HUES48 (cell line): ENCODE measurements at regions not wholly inside any gene's neighbourhood (a gene's known extent, or its start where the extent isn't known, plus 50 kb on each side); places are given as distances from the start of the nearest gene placed in this dataset.
"Not testable (repeated sequence)": the region's sequence is repeated elsewhere in the genome, so short reads cannot be mapped to it uniquely, and the experiment has no call there.

ENCODE experiments used
- H3K27ac ChIP-seq: one replicate; pipeline ENCODE4 v1.7.0; 2013; ENCODE audit warnings: low read depth, low read length, inconsistent platforms
- H3K27me3 ChIP-seq: 2 replicates; pipeline ENCODE4 v1.6.1; 2013; ENCODE audit warnings: mild to moderate bottlenecking, low read length; ENCODE audit not compliant: control insufficient read depth, insufficient read depth
- H3K36me3 ChIP-seq: 2 replicates; pipeline ENCODE4 v1.6.1; 2013; ENCODE audit warnings: low read length; ENCODE audit not compliant: control insufficient read depth, insufficient read depth
- H3K4me1 ChIP-seq: 2 replicates; pipeline ENCODE4 v1.6.1; 2013; ENCODE audit warnings: mild to moderate bottlenecking, low read length; ENCODE audit not compliant: control insufficient read depth, insufficient read depth
- H3K4me3 ChIP-seq: 2 replicates; pipeline ENCODE4 v1.5.1; 2013; ENCODE audit warnings: mild to moderate bottlenecking, low read depth, low read length
- H3K9ac ChIP-seq: 2 replicates; pipeline ENCODE4 v1.6.1; 2013; ENCODE audit warnings: mild to moderate bottlenecking, low read depth, low read length, moderate library complexity
- H3K9me3 ChIP-seq: 2 replicates; pipeline ENCODE4 v1.6.1; 2013; ENCODE audit warnings: low read length; ENCODE audit not compliant: control insufficient read depth, insufficient read depth

GRCh38 chr18:15060279-15060880 is 312.4 kb downstream of the ANKRD30B start:
- not testable (repeated sequence) for H3K4me3 ChIP-seq, H3K27ac ChIP-seq, H3K27me3 ChIP-seq, H3K36me3 ChIP-seq, H3K4me1 ChIP-seq, H3K9ac ChIP-seq
- peaks cover 27% of the 10 kb centered on the region for H3K9me3 ChIP-seq

- H3K27ac ChIP-seq, H3K4me1 ChIP-seq, H3K4me3 ChIP-seq, H3K27me3 ChIP-seq, H3K9ac ChIP-seq, H3K36me3 ChIP-seq: not testable (repeated sequence)
- H3K9me3 ChIP-seq: peaks cover 28% of the 10 kb centered on the region
These were observed 313.4 kb downstream of the ANKRD30B start for GRCh38 chr18:15061289-15061896.

GRCh38 chr18:15066434-15066833 is 318.5 kb downstream of the ANKRD30B start:
- H3K9ac ChIP-seq, H3K27me3 ChIP-seq, H3K36me3 ChIP-seq, H3K4me1 ChIP-seq, H3K27ac ChIP-seq, H3K4me3 ChIP-seq: not testable (repeated sequence)
- peaks cover 16% of the 10 kb centered on the region for H3K9me3 ChIP-seq

GRCh38 chr18:15071311-15071710 is 323.3 kb downstream of the ANKRD30B start:
- H3K4me1 ChIP-seq, H3K27ac ChIP-seq, H3K27me3 ChIP-seq, H3K4me3 ChIP-seq, H3K9ac ChIP-seq, H3K9me3 ChIP-seq, H3K36me3 ChIP-seq: not testable (repeated sequence)
